Peyer's patch (tissue), 4 donors: ENCODE measurements at regions not wholly inside any gene's neighbourhood (a gene's known extent, or its start where the extent isn't known, plus 50 kb on each side); places are given as distances from the start of the nearest gene placed in this dataset.

ENCODE experiments used
- CTCF ChIP-seq, 6 experiments: fragments of 450-650 bp in 4 of 6; fragments of 200-600 bp in 2 of 6; sonication (generic) in 1 of 6; IDR thresholded peaks; one replicate each; pipeline ENCODE4 v1.5.1; 2017 to 2019; ENCODE audit warnings: antibody characterized with exemption in 6 of 6, mild to moderate bottlenecking in 3 of 6, moderate library complexity in 1 of 6
- POLR2A ChIP-seq, 2 donors: fragments of 450-650 bp; IDR thresholded peaks; one replicate each; pipeline ENCODE4 v1.5.1; 2017; ENCODE audit warnings: antibody characterized with exemption in 2 of 2, mild to moderate bottlenecking in 2 of 2, moderate library complexity in 2 of 2

GRCh38 chr10:56469482-56469881 lies 108.4 kb upstream of the ZWINT start:
- TF ChIP-seq CTCF (IDR thresholded peaks at IDR 0.05) (no peak), POLR2A (IDR thresholded peaks at IDR 0.05) (no peak)
